ENCODE measurements at regions not wholly inside any gene's neighbourhood (a gene's known extent, or its start where the extent isn't known, plus 50 kb on each side); places are given as distances from the start of the nearest gene placed in this dataset.
"Not testable (repeated sequence)": the region's sequence is repeated elsewhere in the genome, so short reads cannot be mapped to it uniquely, and the experiment has no call there.

DNA sequence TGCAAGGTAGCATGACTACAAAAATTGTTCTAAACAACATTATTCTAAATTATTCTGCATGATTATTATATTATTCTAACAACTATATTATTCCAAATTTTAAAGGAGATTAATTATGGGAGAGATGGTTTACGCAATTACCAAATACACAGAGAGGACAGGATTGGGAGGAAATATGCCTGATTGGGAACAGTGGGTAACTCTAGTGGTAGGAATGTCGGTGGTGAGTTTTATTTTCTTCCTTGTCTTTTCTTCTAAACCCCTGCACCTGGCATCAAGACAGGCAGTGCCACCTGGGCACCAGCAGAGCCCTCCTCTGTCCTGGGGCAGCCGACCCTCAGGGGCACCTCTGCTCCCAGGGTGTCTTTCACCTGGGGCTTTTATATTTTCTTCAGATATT, 357.6 kb downstream of the BCL2L11 start:
- TF ChIP-seq, protein P1, sequence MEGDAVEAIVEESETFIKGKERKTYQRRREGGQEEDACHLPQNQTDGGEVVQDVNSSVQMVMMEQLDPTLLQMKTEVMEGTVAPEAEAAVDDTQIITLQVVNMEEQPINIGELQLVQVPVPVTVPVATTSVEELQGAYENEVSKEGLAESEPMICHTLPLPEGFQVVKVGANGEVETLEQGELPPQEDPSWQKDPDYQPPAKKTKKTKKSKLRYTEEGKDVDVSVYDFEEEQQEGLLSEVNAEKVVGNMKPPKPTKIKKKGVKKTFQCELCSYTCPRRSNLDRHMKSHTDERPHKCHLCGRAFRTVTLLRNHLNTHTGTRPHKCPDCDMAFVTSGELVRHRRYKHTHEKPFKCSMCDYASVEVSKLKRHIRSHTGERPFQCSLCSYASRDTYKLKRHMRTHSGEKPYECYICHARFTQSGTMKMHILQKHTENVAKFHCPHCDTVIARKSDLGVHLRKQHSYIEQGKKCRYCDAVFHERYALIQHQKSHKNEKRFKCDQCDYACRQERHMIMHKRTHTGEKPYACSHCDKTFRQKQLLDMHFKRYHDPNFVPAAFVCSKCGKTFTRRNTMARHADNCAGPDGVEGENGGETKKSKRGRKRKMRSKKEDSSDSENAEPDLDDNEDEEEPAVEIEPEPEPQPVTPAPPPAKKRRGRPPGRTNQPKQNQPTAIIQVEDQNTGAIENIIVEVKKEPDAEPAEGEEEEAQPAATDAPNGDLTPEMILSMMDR (IDR thresholded peaks at IDR 0.05; ENCODE audit: poor library complexity) = not testable (repeated sequence)
- TF ChIP-seq EZH2 (IDR thresholded peaks at IDR 0.05; ENCODE audit: borderline replicate concordance); EZH2phosphoT487 (IDR thresholded peaks at IDR 0.05; ENCODE audit: low read depth, severe bottlenecking, unreplicated experiment): not testable (repeated sequence)
